Mammary epithelial cell (primary cell): ENCODE measurements at regions not wholly inside any gene's neighbourhood (a gene's known extent, or its start where the extent isn't known, plus 50 kb on each side); places are given as distances from the start of the nearest gene placed in this dataset.

ENCODE experiments used
- CTCF ChIP-seq, 2 donors: IDR thresholded peaks in 1 of 2; conservative IDR thresholded peaks in 1 of 2; 2 replicates each; pipeline ENCODE4 v1.5.1; 2011 to 2012; ENCODE audit warnings: inconsistent platforms in 2 of 2, low read length in 2 of 2, mild to moderate bottlenecking in 2 of 2, control low read depth in 1 of 2, low read depth in 1 of 2; ENCODE audit not compliant: insufficient read depth in 1 of 2; ENCODE audit errors: extremely low read depth in 1 of 2
- EZH2 ChIP-seq: IDR thresholded peaks from 2 replicates; pipeline ENCODE4 v1.6.1; 2012; ENCODE audit warnings: low read length, inconsistent platforms, borderline replicate concordance

- TF ChIP-seq CTCF (conservative IDR thresholded peaks at IDR 0.05 in 1 of 2, IDR thresholded peaks at IDR 0.05 in 1 of 2; ENCODE audit: extremely low read depth in 1 of 2, insufficient read depth in 1 of 2, low read depth in 1 of 2, low read length in 2 of 2): no peak
- no peak for TF ChIP-seq EZH2
Measured at GRCh38 chr4:32625687-32626337, 1905.6 kb downstream of the PCDH7 start.
